Activated CD4-positive, alpha-beta memory T cell treated with anti-CD3 and anti-CD28 coated beads, Interleukin-2, amount 10 ng/mL, durations not matched to agents 7 days and 5 days (primary cell): ENCODE measurements at regions not wholly inside any gene's neighbourhood (a gene's known extent, or its start where the extent isn't known, plus 50 kb on each side); places are given as distances from the start of the nearest gene placed in this dataset.

ENCODE experiments used
- CTCF ChIA-PET: fragments of 350-600 bp; sonication (Branson Sonifier 250); formaldehyde crosslinking; loops from one replicate; lab custom pipeline; 2021; ENCODE audit warnings: antibody characterized with exemption, inconsistent platforms; lab: Charles Lee
- POLR2A ChIA-PET: fragments of 350-600 bp; sonication (Branson Sonifier 250); formaldehyde crosslinking; loops from one replicate; lab custom pipeline; 2021; ENCODE audit warnings: antibody characterized with exemption; lab: Charles Lee
- DNase-seq: peaks from one replicate; pipeline ENCODE4 v3.0.0-alpha.2; 2020
- H3K27ac Mint-ChIP-seq: one replicate; pipeline ENCODE4 v1.8.0; 2021; ENCODE audit warnings: mild to moderate bottlenecking, mixed read lengths
- H3K27me3 Mint-ChIP-seq: one replicate; pipeline ENCODE4 v1.8.0; 2021; ENCODE audit warnings: mixed read lengths
- H3K36me3 Mint-ChIP-seq: one replicate; pipeline ENCODE4 v1.8.0; 2021; ENCODE audit warnings: low read depth, mixed read lengths
- H3K4me1 Mint-ChIP-seq: one replicate; pipeline ENCODE4 v1.8.0; 2021; ENCODE audit warnings: mixed read lengths
- H3K4me3 Mint-ChIP-seq: one replicate; pipeline ENCODE4 v1.8.0; 2021; ENCODE audit warnings: mild to moderate bottlenecking, mixed read lengths
- H3K9me3 Mint-ChIP-seq: one replicate; pipeline ENCODE4 v1.8.0; 2021; ENCODE audit warnings: mixed read lengths

GRCh38 chr10:29114141-29114540, 174.7 kb upstream of the LYZL1 start:
- no peak overlapping the region for H3K4me3 Mint-ChIP-seq
- H3K36me3 Mint-ChIP-seq = no peaks in the 10 kb centered on the region
- CTCF ChIA-PET = no interaction called here

GRCh38 chr10:29117781-29118180, 171.1 kb upstream of the LYZL1 start:
- H3K36me3 Mint-ChIP-seq = no peaks in the 10 kb centered on the region
- H3K27me3 Mint-ChIP-seq = no peaks in the 10 kb centered on the region
- no peak overlapping the region for H3K4me3 Mint-ChIP-seq
- POLR2A ChIA-PET = no interaction called here
- no peak overlapping the region for H3K27ac Mint-ChIP-seq
- H3K9me3 Mint-ChIP-seq = peaks cover 9% of the 10 kb centered on the region
- no peak for DNase-seq
- CTCF ChIA-PET = no interaction called here
- H3K4me1 Mint-ChIP-seq = no peaks in the 10 kb centered on the region

More at GRCh38 chr10:29114141-29114540, 174.7 kb upstream of the LYZL1 start:
- POLR2A ChIA-PET = no interaction called here
- DNase-seq = no peak
- Mint-ChIP-seq H3K9me3 (peaks cover 9% of the 10 kb centered on the region), H3K27ac (no peak overlapping the region), H3K27me3 (no peaks in the 10 kb centered on the region), H3K4me1 (no peaks in the 10 kb centered on the region)

- no peaks in the 10 kb centered on the region for H3K36me3 Mint-ChIP-seq
Observed at GRCh38 chr10:29119374-29119773, 169.5 kb upstream of the LYZL1 start.

GRCh38 chr10:29120216-29120615, 168.7 kb upstream of the LYZL1 start:
- H3K27me3 Mint-ChIP-seq = no peaks in the 10 kb centered on the region
- H3K9me3 Mint-ChIP-seq = peaks cover 8% of the 10 kb centered on the region
- DNase-seq = no peak
- H3K4me1 Mint-ChIP-seq = no peaks in the 10 kb centered on the region
- POLR2A ChIA-PET = no interaction called here
- H3K4me3 Mint-ChIP-seq = no peak overlapping the region
- no peaks in the 10 kb centered on the region for H3K36me3 Mint-ChIP-seq
- CTCF ChIA-PET = interaction anchor here (1.1 kb wide), 1 partner anchor 14 kb away, joined by 3 read pairs; no protein-coding TSS in a partner anchor
- no peak overlapping the region for H3K27ac Mint-ChIP-seq

More at GRCh38 chr10:29119374-29119773, 169.5 kb upstream of the LYZL1 start:
- Mint-ChIP-seq H3K27ac (no peak overlapping the region), H3K4me1 (no peaks in the 10 kb centered on the region), H3K4me3 (no peak overlapping the region), H3K27me3 (no peaks in the 10 kb centered on the region), H3K9me3 (peaks cover 9% of the 10 kb centered on the region)
- no peak for DNase-seq
- CTCF ChIA-PET = interaction anchor here (1.1 kb wide), 1 partner anchor 13 kb away, joined by 3 read pairs; no protein-coding TSS in a partner anchor
- POLR2A ChIA-PET = no interaction called here

GRCh38 chr10:29124864-29125263, 164.0 kb upstream of the LYZL1 start:
- Mint-ChIP-seq H3K27me3 (peaks cover 7% of the 10 kb centered on the region), H3K4me1 (no peaks in the 10 kb centered on the region), H3K4me3 (no peak overlapping the region), H3K36me3 (no peaks in the 10 kb centered on the region), H3K27ac (no peak overlapping the region), H3K9me3 (no peaks in the 10 kb centered on the region)
- no peak for DNase-seq
- ChIA-PET POLR2A (no interaction called here), CTCF (no interaction called here)

- H3K9me3 Mint-ChIP-seq = no peaks in the 10 kb centered on the region
- ChIA-PET CTCF (no interaction called here), POLR2A (no interaction called here)
- peaks cover 7% of the 10 kb centered on the region for H3K27me3 Mint-ChIP-seq
- H3K4me3 Mint-ChIP-seq = no peak overlapping the region
- no peak overlapping the region for H3K27ac Mint-ChIP-seq
- H3K4me1 Mint-ChIP-seq = no peaks in the 10 kb centered on the region
- no peaks in the 10 kb centered on the region for H3K36me3 Mint-ChIP-seq
- DNase-seq = no peak
Observed at GRCh38 chr10:29127037-29127700, 161.7 kb upstream of the LYZL1 start.

- POLR2A ChIA-PET = no interaction called here
- CTCF ChIA-PET = no interaction called here
- no peaks in the 10 kb centered on the region for H3K4me1 Mint-ChIP-seq
- H3K36me3 Mint-ChIP-seq = no peaks in the 10 kb centered on the region
- no peak overlapping the region for H3K4me3 Mint-ChIP-seq
- no peak overlapping the region for H3K27ac Mint-ChIP-seq
- no peaks in the 10 kb centered on the region for H3K9me3 Mint-ChIP-seq
- no peak for DNase-seq
- H3K27me3 Mint-ChIP-seq = peaks cover 7% of the 10 kb centered on the region
Observed at GRCh38 chr10:29127731-29128130, 161.1 kb upstream of the LYZL1 start.

GRCh38 chr10:29130190-29130673, 158.6 kb upstream of the LYZL1 start:
- no peak overlapping the region for H3K4me3 Mint-ChIP-seq
- H3K36me3 Mint-ChIP-seq = no peaks in the 10 kb centered on the region
- POLR2A ChIA-PET = no interaction called here
- no peaks in the 10 kb centered on the region for H3K4me1 Mint-ChIP-seq
- no peak overlapping the region for H3K27ac Mint-ChIP-seq
- CTCF ChIA-PET = no interaction called here
- no peak for DNase-seq
- H3K27me3 Mint-ChIP-seq = peaks cover 7% of the 10 kb centered on the region
- no peaks in the 10 kb centered on the region for H3K9me3 Mint-ChIP-seq

GRCh38 chr10:29131952-29132547, 156.8 kb upstream of the LYZL1 start:
- CTCF ChIA-PET = no interaction called here
- H3K36me3 Mint-ChIP-seq = no peaks in the 10 kb centered on the region
- DNase-seq = no peak
- POLR2A ChIA-PET = no interaction called here
- no peaks in the 10 kb centered on the region for H3K4me1 Mint-ChIP-seq
- H3K27ac Mint-ChIP-seq = no peak overlapping the region
- H3K27me3 Mint-ChIP-seq = peaks cover 3% of the 10 kb centered on the region
- no peak overlapping the region for H3K4me3 Mint-ChIP-seq
- no peaks in the 10 kb centered on the region for H3K9me3 Mint-ChIP-seq

- H3K4me1 Mint-ChIP-seq = no peaks in the 10 kb centered on the region
- ChIA-PET CTCF (no interaction called here), POLR2A (no interaction called here)
- peaks cover 3% of the 10 kb centered on the region for H3K27me3 Mint-ChIP-seq
- no peaks in the 10 kb centered on the region for H3K9me3 Mint-ChIP-seq
- H3K27ac Mint-ChIP-seq = no peak overlapping the region
- H3K4me3 Mint-ChIP-seq = no peak overlapping the region
- H3K36me3 Mint-ChIP-seq = no peaks in the 10 kb centered on the region
- no peak for DNase-seq
Observed at GRCh38 chr10:29132551-29133111, 156.2 kb upstream of the LYZL1 start.

GRCh38 chr10:29135337-29135736, 153.5 kb upstream of the LYZL1 start:
- no peak for DNase-seq
- CTCF ChIA-PET = no interaction called here
- Mint-ChIP-seq H3K27ac (no peak overlapping the region), H3K9me3 (no peaks in the 10 kb centered on the region), H3K36me3 (no peaks in the 10 kb centered on the region), H3K27me3 (no peaks in the 10 kb centered on the region), H3K4me1 (no peaks in the 10 kb centered on the region), H3K4me3 (no peak overlapping the region)
- POLR2A ChIA-PET = no interaction called here

- Mint-ChIP-seq H3K9me3 (no peaks in the 10 kb centered on the region), H3K4me3 (no peak overlapping the region), H3K4me1 (no peaks in the 10 kb centered on the region), H3K27ac (no peak overlapping the region), H3K27me3 (peaks cover 4% of the 10 kb centered on the region), H3K36me3 (no peaks in the 10 kb centered on the region)
- DNase-seq = no peak
- ChIA-PET POLR2A (no interaction called here), CTCF (no interaction called here)
Observed at GRCh38 chr10:29136411-29136810, 152.5 kb upstream of the LYZL1 start.

- ChIA-PET POLR2A (no interaction called here), CTCF (no interaction called here)
- no peaks in the 10 kb centered on the region for H3K36me3 Mint-ChIP-seq
- H3K9me3 Mint-ChIP-seq = no peaks in the 10 kb centered on the region
- H3K27ac Mint-ChIP-seq = no peak overlapping the region
- no peak overlapping the region for H3K4me3 Mint-ChIP-seq
- DNase-seq = no peak
- H3K27me3 Mint-ChIP-seq = peaks cover 14% of the 10 kb centered on the region
- no peaks in the 10 kb centered on the region for H3K4me1 Mint-ChIP-seq
Observed at GRCh38 chr10:29140151-29140550, 148.7 kb upstream of the LYZL1 start.
